Transverse colon (tissue), 4 donors: ENCODE measurements at regions not wholly inside any gene's neighbourhood (a gene's known extent, or its start where the extent isn't known, plus 50 kb on each side); places are given as distances from the start of the nearest gene placed in this dataset.
A peak's percentile ranks its signal among the peaks of the same experiment; 100 is the strongest.

ENCODE experiments used
- DNase-seq: peaks from one replicate; pipeline ENCODE4 v3.0.0-alpha.2; 2019
- H3K27ac ChIP-seq, 4 donors: fragments of 200-600 bp; sonication (generic); 2 replicates each; pipeline ENCODE4 v1.5.1; 2016 to 2018; ENCODE audit warnings: inconsistent platforms in 4 of 4
- H3K27me3 ChIP-seq: fragments of 200-600 bp; sonication (generic); 2 replicates; pipeline ENCODE4 v1.5.1; 2017; ENCODE audit warnings: inconsistent platforms
- H3K36me3 ChIP-seq, 4 donors: fragments of 200-600 bp; sonication (generic); 2 replicates each; pipeline ENCODE4 v1.5.1; 2017 to 2019; ENCODE audit warnings: inconsistent platforms in 4 of 4
- H3K4me1 ChIP-seq, 4 donors: fragments of 200-600 bp; sonication (generic); 2 replicates each; pipeline ENCODE4 v1.5.1; 2017 to 2020; ENCODE audit warnings: inconsistent platforms in 4 of 4
- H3K4me3 ChIP-seq, 4 donors: fragments of 200-600 bp; sonication (generic); 1 replicate in 1 of 4; 2 replicates in 3 of 4; pipeline versions ENCODE4 v1.5.1 to v1.6.1; 2017 to 2019; ENCODE audit warnings: inconsistent platforms in 4 of 4
- H3K9me3 ChIP-seq, 2 donors: fragments of 200-600 bp; sonication (generic); 2 replicates each; pipeline ENCODE4 v1.5.1; 2017 to 2019; ENCODE audit warnings: inconsistent platforms in 2 of 2
- EP300 ChIP-seq: sonication (generic); formaldehyde crosslinking; IDR thresholded peaks from one replicate; pipeline ENCODE4 v1.6.1; 2017; ENCODE audit warnings: antibody characterized with exemption, low read depth
- POLR2A ChIP-seq: fragments of 450-650 bp; IDR thresholded peaks from one replicate; pipeline ENCODE4 v1.6.1; 2016; ENCODE audit warnings: antibody characterized with exemption, mild to moderate bottlenecking, moderate library complexity
- POLR2AphosphoS5 ChIP-seq, 3 donors: sonication (generic); formaldehyde crosslinking; IDR thresholded peaks; one replicate each; pipeline ENCODE4 v1.6.1; 2016; ENCODE audit warnings: antibody characterized with exemption in 3 of 3
- WGBS, 2 donors: methylation state at CpG; one replicate each; pipeline ENCODE4 v1.1.5; 2018; ENCODE audit warnings: low coverage in 1 of 2; 5-methylcytosine and 5-hydroxymethylcytosine counted together
- in situ Hi-C, 4 donors: fragments of 200-750 bp; cut with MboI; loops; one replicate each; pipeline versions ENCODE4 v1.15.0 to v1.15.1; 2017; ENCODE audit warnings: low sequenced_read_pairs in 3 of 4, low pct_ligation_motif_present in 1 of 4, low pct_unique_long_range_greater_than_20kb in 1 of 4
- intact Hi-C: fragments of 100-400 bp; cut with DNase I; formaldehyde crosslinking; loops from one replicate; pipeline ENCODE4 v1.15.1; 2023; ENCODE audit warnings: low total_unique reads
- TF ChIP-seq, protein P1 (sequence below), 5 experiments: fragments of 200-600 bp in 3 of 5; fragments of 450-650 bp in 2 of 5; sonication (generic) in 3 of 5; IDR thresholded peaks; 1 replicate in 2 of 5; 2 replicates in 3 of 5; pipeline ENCODE4 v1.5.1; 2016 to 2017; ENCODE audit warnings: antibody characterized with exemption in 5 of 5, inconsistent platforms in 3 of 5, mild to moderate bottlenecking in 2 of 5, moderate library complexity in 1 of 5

DNA sequence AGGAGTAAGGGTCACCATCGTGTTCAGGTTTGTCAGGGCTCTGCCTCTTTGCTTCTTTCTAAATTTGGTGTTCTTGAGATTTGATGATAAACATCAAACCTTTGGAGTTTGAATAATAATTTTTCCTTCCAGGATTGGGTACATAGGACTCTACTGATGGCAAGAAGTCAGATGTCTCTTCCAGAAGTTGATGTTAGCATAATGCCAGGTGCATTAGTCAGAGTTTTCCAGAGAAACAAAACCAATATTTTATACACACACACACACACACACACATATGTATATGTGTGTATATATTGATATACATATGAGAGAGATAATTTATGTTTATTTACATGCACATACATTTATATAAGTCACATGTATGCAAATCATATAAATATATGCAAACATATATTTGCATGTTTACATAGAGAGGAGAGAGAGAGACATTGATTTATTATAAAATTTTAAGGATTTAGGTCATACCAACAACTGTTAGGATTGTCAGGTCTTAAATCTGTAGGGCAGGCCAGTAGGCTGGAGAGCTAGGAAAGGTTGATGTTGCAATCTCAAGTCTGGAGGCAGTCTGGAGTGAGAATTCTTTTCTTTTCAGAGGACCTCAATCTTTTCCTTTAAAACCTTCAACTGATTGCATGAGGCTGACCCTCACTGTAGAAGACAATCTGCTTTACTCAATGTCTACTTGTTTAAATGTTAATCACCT, 199.2 kb downstream of the HLX start:
- H3K36me3 ChIP-seq: no peaks in the 10 kb centered on the region
- DNase-seq: no peak
- H3K9me3 ChIP-seq: no peaks in the 10 kb centered on the region
- no peak overlapping the region for H3K27ac ChIP-seq
- TF ChIP-seq POLR2A (no peak), POLR2AphosphoS5 (IDR thresholded peaks at IDR 0.05) (no peak), EP300 (no peak)
- TF ChIP-seq, protein P1, sequence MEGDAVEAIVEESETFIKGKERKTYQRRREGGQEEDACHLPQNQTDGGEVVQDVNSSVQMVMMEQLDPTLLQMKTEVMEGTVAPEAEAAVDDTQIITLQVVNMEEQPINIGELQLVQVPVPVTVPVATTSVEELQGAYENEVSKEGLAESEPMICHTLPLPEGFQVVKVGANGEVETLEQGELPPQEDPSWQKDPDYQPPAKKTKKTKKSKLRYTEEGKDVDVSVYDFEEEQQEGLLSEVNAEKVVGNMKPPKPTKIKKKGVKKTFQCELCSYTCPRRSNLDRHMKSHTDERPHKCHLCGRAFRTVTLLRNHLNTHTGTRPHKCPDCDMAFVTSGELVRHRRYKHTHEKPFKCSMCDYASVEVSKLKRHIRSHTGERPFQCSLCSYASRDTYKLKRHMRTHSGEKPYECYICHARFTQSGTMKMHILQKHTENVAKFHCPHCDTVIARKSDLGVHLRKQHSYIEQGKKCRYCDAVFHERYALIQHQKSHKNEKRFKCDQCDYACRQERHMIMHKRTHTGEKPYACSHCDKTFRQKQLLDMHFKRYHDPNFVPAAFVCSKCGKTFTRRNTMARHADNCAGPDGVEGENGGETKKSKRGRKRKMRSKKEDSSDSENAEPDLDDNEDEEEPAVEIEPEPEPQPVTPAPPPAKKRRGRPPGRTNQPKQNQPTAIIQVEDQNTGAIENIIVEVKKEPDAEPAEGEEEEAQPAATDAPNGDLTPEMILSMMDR (IDR thresholded peaks at IDR 0.05): no peak
- intact Hi-C loops (no loop called here), in situ Hi-C loops (no loop called here)
- H3K4me3 ChIP-seq: no peak overlapping the region
- 83 to 86% methylated on average over 1 of the region's 1 CpG for WGBS, 2 donors
- H3K27me3 ChIP-seq: no peaks in the 10 kb centered on the region
- no peaks in the 10 kb centered on the region for H3K4me1 ChIP-seq

DNA sequence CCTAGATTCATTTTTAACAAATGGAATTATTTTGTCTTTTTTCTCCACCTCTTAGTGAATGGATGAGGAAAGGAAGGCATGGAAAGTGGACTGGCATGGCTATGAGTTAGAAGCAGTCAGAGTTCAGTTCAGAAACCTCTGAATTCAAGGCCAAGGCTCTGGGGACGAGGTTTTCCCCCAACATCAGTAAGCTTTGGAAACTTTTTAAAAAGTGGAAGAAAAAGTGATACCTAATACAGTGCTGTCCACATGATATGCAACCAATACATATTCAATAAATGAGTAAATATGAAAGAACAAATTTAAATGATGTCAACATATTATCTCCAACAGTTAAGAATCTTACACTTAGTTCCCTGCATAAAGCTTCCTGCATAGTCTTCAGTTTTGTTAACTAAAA, 204.7 kb downstream of the HLX start:
- TF ChIP-seq, protein P1 (IDR thresholded peaks at IDR 0.05): no peak
- TF ChIP-seq EP300 (no peak), POLR2A (no peak), POLR2AphosphoS5 (IDR thresholded peaks at IDR 0.05) (no peak)
- 56 to 67% methylated on average over 1 of the region's 1 CpG for WGBS, 2 donors

GRCh38 chr1:221084681-221085080, 205.4 kb downstream of the HLX start:
- no peak overlapping the region for H3K27ac ChIP-seq
- DNase-seq: no peak
- TF ChIP-seq POLR2AphosphoS5 (IDR thresholded peaks at IDR 0.05) (no peak), POLR2A (no peak), EP300 (no peak)
- TF ChIP-seq, protein P1 (IDR thresholded peaks at IDR 0.05): no peak
- no peaks in the 10 kb centered on the region for H3K27me3 ChIP-seq
- intact Hi-C loops: no loop called here
- H3K9me3 ChIP-seq: no peaks in the 10 kb centered on the region
- 82 to 83% methylated on average over 4 of the region's 4 CpGs for WGBS, 2 donors
- no peaks in the 10 kb centered on the region for H3K36me3 ChIP-seq
- no peak overlapping the region for H3K4me3 ChIP-seq
- in situ Hi-C loops: no loop called here
- no peaks in the 10 kb centered on the region for H3K4me1 ChIP-seq

More for the DNA sequence above, 204.7 kb downstream of the HLX start:
- in situ Hi-C loops: no loop called here
- Histone ChIP-seq H3K36me3 (no peaks in the 10 kb centered on the region), H3K27ac (no peak overlapping the region), H3K9me3 (no peaks in the 10 kb centered on the region), H3K27me3 (no peaks in the 10 kb centered on the region), H3K4me3 (no peak overlapping the region), H3K4me1 (no peaks in the 10 kb centered on the region)
- intact Hi-C loops: no loop called here
- no peak for DNase-seq

- no peak overlapping the region for H3K4me3 ChIP-seq
- no peaks in the 10 kb centered on the region for H3K36me3 ChIP-seq
- in situ Hi-C loops (no loop called here), intact Hi-C loops (no loop called here)
- TF ChIP-seq POLR2AphosphoS5 (IDR thresholded peaks at IDR 0.05) (peak in 2 of 3 donors; percentile 29 to 44), EP300 (no peak), POLR2A (no peak)
- no peaks in the 10 kb centered on the region for H3K27me3 ChIP-seq
- H3K9me3 ChIP-seq: no peaks in the 10 kb centered on the region
- no peaks in the 10 kb centered on the region for H3K4me1 ChIP-seq
- DNase-seq: no peak
- H3K27ac ChIP-seq: no peak overlapping the region
- 44 to 49% methylated on average over 2 of the region's 2 CpGs for WGBS, 2 donors
These were observed 206.6 kb downstream of the HLX start for GRCh38 chr1:221085701-221086375.
